GM21529 (cell line): ENCODE measurements at regions not wholly inside any gene's neighbourhood (a gene's known extent, or its start where the extent isn't known, plus 50 kb on each side); places are given as distances from the start of the nearest gene placed in this dataset.
"Not testable (repeated sequence)": the region's sequence is repeated elsewhere in the genome, so short reads cannot be mapped to it uniquely, and the experiment has no call there.

Experiments used
- ATAC-seq: cut with Tn5 transposase; IDR thresholded peaks from one replicate; pipeline ENCODE4 v1.9.1; 2021; ENCODE audit not compliant: unreplicated experiment

DNA sequence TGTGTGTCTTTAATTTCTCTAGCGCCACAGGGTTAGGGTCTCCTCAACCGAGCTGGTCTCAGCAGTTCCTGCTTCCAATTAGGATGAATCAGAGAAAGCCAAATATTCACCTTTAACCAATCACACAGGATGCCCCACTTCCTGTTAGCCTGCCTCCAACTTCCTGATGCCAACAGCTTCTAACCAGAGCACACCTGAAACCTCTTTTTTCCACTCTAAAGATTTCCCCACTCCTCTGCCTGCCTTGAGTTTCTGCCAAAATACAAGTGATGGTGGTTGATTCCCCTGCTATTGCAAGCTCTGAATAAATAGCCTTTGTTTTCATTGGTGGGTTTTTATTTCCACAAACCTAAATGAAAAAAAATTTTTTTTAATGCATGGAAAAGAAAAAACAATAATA lies 144.7 kb upstream of the UST start:
- ATAC-seq = no peak

DNA sequence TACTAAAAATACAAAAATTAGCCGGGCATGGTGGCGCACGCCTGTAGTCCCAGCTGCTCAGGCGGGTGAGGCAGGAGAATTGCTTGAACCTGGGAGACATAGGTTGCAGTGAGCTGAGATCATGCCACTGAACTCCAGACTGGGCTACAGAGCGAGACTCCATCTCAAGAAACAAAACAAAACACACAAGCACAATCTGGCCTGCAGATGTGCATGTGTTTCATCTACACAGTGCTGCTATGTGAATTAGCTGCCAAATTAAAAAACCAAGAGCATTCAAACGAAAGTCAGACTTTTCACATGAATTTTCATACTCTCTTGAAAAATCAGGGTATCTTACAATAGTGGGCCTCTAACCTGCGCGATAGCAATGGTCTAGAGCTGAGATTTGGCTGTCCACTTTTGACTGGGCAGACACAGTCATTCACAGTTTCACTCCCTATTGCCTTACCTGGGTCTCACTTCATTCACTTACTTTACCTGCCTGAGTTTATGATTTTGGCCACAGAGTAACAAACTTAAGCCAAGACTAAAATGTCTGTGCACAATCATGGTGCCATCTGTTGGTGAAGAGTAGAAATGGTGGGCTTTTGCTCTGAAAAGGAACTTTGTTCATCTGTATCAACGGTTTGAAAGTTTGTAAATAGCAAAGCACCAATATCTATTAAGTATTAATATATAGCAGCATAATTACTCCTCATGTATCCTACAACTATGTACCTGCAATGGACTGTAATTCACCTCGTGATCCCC lies 138.5 kb upstream of the UST start:
- no peak for ATAC-seq

DNA sequence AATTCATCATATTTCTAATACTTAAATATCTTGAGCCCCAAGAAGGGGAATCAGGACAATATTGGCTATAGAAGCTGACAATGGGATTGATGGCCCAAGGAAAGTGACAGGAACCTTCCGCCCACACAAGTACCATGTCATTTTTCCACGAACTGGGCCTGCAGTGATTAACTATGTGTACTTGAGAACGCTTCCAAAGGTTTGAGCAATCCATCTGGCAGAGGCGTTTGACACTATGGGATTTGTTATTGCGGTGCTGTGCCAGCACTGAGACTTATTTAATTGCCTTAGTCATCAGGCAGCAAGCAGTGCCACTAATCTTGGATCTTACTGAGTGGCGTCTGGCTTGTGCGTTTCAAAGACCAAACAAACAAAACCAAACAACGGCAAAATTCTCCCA lies 135.6 kb upstream of the UST start:
- ATAC-seq = no peak

DNA sequence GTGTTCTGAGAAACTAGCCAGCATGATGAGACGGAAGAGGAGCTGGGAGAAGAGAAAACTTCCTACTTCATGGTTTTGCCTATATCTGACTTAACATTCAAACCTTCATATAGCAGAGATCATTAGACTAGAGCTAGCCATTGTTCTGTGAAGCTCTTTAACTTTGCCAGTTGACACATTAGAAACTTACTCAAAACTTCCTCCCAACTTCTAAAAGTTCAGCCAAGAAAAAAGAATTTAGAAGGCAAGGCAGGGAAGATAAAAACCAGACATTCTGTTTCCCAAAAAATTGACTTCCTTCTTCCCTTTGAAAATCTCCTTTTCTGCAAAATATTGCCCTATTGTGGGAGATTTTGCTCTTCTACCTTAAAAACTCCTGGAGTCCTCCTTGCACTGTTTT lies 134.8 kb upstream of the UST start:
- ATAC-seq = no peak

DNA sequence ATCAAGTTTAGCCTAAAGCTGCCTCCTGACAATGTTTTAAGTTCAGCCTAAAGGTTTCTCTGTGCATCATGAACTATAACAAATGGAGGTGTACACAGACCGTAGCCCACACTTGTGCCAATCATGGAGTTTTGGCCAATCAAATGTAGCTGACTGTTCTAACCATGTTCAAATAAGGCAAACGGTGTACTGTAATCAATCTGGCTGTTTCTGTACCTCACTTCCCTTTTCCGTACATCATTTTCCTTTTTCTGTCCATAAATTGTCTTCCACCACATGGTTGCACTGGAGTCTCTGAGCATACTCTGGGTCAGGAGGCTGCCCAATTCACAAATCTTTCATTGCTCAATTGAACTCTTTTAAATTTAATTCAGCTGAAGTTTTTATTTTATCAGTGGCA lies 132.2 kb upstream of the UST start:
- no peak for ATAC-seq

DNA sequence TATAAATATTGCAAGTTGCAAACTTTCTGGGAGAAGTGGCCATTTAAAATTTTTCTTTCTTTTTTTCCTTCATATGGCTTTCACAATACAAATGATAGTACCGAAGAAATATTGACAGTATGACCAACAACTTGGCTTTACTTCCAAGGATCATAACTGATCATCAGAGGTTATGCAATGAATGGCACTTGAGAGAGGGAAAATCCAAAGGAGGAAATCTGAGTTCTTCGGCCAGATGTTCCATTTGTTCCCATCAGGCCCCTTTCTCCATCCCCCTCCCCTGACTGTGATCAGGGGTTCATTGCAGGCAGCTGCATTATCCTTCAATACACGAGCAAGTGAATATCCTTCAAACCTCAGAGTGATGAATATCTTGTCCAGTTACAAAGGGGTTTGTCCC lies 130.0 kb upstream of the UST start:
- no peak for ATAC-seq

DNA sequence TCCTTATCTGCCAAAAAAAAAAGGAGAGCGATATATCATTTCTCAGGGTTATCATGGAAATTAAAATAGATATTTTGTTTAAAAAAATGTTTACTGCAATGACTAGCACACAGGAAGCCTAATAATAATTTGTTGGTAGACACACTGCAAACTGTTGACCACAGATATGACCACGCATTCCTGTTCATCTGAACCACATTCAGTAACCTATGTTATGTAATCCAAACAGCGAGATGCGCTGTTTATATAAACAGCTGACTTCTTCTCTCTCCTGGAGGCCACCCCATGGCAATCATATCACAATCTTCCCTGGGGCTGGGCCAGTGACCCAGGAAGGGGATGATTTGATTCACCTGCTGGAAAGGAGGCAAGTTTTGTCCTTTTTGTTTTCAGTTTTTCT lies 129.3 kb upstream of the UST start:
- ATAC-seq = no peak

DNA sequence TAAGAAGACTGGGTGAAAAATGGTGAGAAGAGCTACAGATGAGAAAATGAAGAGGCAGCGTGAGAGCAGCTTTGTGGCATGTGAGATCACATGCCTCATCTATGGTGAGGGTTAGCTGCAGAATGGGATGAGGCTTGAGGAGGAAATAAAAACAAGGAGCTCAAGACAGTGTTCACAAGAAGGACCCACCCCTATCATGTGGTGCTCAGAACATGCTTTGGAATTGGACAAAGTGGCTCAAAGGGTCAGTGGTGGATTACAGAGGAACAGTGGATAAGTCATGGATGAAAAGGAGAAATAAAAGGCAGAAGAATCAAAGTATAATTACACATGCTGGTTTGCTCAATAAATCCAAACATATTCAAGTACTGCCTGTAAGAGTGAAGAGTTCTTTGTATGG lies 126.9 kb upstream of the UST start:
- ATAC-seq = no peak

DNA sequence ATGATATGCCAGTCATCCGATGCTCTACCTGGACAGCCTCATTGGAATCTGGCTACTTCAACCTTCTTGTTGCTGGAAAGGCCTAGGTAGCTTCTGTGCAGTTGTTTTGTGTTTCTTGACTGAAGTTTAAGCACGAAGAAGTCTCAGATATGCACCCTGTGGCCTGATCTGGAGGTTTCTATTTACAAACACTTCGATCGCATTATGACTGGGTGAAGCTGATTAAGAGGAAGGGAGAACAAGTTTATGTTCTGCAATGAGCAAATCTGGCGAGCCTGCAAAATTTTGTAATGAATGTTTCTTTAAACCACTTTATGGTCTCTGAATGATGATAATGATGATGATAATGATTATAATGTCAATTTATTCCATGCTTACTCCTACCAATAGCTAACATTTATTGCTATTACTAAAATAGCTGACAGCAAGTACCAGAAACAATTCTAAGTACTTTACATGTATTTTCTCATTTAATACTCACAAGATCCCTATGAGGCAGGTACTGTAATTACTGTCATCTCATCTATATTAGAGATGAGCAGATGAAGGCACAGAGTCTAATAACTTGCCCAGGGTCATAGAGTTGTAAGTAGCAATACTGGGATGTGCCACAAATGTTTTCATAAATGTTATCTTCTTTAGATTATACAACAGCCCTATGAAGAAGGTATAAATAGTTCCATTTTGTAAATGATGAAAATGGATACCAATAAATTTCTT lies 126.1 kb upstream of the UST start:
- ATAC-seq = no peak

DNA sequence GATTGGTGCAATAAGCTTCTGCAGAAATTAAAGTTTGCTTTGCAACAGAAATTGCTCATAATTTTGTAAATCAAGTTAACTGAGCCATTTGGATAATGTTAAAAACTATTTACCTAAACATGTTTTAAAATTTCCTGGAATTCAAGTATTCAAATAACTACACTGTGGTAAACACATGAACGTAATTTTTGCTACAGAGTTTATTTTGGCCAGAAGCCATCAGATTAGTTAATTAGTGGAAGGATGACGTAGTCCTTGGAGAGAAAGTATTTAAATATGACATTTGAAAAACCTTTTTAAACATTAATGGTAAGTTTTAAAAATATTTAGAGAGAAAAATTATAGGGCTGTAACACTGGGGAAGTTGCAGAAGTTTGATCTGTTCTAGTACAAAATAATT lies 121.2 kb upstream of the UST start:
- no peak for ATAC-seq

DNA sequence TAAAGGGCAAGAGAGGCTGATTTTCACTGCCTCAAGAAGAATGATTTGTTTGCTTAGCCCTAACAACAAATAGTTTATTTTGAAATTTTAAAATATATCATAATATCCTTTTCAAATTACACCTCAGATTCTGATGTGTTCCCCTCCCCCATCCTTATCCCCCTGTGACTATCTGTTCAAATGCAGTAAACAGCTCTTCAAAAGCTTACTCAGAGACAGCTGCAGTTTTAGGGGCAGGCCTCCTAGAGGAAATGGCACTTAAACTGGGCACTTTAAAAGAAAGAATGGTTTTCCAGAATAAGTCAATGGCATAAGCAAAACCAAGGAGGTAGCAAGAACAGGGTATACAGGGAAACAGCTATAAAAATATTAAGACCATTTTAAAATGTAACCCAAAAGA lies 118.6 kb upstream of the UST start:
- no peak for ATAC-seq

DNA sequence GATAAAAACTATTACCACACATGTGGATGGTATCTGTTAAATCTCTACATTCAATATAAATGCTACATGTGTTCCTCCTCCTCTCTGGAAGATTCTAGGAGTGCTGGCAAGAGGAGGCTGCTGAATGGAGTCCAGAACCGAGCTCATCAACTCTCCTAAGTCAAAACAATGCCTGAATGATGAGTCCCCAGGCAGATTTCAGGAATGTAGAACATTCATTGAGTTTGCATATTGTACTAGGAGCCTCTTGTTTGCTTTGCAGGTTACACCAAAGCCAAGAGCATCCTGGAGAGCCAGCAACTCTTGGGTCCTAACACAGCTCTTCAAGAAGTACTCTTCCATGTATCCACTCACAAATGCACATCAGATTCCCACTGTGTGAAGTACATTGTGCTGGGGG lies 117.6 kb upstream of the UST start:
- peak; percentile 15 for ATAC-seq

DNA sequence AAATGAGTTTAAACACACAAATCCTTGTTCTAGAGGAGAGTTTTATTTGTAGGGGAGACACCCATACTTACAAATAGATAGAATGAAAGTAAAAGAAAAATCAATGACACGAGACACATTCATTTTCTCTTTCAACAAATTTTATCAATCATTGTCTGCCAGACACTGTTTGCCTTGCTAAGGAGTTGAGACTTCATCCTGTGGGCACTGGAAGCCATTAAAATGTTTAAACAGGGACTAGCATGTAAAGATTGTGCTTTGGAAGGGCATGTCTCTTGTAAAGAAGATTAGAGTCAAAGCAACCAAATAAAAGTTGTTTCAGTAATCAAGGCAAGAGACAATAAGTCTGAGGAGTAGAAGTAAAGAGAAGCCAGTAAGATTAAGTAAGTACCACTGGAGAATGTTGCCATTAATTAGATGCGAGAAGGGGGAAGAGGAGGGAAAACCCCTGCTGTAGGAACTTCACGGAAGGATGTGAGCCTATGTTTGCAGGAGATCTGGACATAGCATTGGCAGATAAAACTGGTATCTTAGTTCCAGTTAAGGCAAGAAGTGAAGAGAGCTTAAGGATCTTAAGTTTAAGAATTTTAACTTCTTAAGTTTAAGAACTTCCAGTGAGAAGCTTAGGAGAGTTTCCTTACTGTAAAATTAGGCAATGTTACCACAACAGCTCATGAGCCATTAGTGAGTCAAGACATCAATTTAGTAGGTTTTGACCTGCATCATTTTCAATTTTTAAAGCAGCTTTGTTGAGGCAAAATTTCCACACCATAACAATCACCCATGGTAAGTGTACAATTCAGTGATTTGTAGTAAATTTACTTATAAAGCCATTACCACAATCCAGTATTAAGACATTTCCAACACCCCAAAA lies 117.0 kb upstream of the UST start:
- peak; percentile 41 for ATAC-seq

DNA sequence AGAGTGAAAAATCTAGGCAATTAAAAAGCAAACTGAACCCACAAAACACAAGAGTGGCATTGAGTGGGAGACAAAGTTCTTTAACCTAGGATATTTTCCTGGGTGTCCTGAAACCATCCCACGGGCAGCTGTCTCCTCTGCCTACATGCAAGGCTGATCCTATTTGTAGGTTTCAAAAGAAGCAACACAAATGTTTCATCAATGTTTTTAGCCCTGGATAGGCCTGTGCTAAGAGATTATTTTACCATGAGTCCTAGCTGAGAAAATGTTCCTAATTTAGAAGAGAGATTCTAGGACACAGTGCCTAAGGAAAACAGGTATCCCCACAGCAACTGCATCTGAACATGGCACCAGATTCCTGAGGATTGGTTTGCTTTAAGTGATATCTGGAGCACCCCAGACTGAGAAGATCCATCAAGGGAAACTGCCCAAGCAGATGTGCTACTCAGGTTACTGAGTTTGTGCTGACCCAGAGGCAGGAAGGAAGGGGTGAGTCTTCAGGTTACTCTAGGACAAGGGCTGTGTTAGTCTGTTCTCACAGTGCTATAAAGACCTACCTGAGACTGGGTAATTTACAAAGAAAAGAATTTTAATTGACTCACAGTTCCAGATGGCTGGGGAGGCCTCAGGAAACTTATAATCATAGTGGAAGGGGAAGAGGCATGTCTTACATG lies 111.6 kb upstream of the UST start:
- ATAC-seq = no peak

DNA sequence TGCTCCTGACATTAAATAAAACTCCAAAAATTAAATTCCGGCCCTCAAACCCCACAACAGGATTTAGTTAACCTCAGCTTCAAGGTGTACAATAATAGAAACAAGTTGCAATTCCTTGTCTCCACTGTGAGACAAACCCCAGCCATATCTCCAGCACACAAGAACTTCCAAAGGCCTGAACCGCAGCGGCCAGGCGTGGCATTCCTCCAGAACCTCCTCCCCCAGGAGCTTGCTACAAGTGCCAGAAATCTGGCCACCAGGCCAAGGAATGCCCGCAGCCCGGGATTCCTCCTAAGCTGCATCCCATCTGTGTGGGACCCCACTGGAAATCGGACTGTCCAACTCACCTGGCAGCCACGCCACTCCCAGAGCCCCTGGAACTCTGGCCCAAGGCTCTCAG lies 105.0 kb upstream of the UST start:
- not testable (repeated sequence) for ATAC-seq

DNA sequence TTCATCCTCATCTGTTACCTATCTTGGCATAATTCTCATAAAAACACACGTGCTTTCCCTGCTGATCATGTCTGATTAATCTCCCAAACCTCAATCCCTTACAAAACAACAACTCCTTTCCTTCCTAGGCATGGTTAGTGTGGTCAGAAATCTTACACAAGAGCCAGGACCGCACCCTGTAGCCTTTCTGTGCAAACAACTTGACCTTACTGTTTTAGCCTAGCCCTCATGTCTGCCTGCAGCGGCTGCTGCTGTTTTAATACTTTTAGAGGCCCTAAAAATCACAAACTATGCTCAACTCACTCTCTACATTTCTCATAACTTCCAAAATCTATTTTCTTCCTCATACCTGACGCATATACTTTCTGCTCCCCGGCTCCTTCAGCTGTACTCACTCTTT lies 103.6 kb upstream of the UST start:
- ATAC-seq = not testable (repeated sequence)

DNA sequence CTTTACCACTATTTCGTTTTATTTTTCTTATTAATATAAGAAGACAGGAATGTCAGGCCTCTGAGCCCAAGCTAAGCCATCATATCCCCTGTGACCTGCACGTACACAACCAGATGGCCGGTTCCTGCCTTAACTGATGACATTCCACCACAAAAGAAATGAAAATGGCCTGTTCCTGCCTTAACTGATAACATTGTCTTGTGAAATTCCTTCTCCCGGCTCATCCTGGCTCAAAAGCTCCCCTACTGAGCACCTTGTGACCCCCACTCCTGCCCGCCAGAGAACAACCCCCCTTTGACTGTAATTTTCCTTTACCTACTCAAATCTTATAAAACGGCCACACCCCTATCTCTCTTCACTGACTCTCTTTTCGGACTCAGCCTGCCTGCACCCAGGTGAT lies 101.8 kb upstream of the UST start:
- not testable (repeated sequence) for ATAC-seq

DNA sequence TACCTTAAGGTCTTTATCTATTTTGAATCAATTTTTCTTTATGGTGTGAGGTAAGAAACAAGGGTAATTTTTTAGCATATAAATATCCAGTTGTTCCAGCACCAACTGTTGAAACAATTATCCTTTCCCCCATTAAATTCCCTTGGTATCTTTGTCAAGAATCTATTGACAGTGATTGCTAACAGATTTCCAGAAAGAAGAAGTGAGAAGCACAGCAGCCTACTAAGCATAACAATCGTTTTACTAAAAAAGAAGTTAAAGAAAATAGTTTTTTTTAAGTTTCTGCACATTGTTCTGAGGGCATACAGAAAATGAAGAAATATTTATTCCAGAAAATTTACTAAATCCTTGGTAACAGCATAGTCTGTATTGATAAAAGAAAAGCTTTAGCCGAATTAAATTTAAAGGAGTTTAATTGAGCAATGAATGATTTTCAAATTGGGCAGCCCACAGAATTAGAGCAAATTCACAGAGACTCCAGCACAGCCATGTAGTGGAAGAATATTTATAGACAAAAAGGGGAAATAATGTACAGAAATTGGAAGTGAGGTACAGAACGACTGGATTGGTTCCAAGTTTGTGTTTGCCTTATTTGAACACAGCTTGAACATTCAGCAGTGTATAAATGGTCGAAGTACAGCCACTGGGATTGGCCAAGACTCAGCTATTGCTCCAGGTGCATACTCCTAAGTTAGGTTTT lies 97.9 kb upstream of the UST start:
- no peak for ATAC-seq

DNA sequence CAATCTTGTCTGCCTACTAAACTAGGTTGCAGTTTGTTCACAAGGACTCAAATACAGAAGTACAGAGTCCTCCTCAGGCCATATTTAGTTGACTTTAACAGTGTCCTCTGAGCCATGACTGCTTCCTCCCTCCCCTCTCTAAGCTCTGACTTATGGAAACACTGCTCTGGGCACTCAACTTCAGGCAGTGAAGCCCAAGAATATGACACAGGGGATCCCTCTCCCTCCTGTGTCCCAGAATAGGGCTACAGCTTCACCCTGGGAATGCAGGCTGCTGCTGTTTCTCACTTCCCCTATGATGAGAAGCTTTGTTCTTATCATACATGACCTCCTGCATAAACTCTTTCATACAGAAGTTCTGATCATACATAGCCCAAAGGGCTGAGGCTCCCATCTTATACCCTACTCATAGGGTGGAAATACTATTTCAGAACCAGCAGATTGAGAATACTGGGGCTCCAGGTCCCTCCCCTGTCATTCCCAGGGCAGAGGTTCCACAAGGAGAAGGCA lies 97.3 kb upstream of the UST start:
- no peak for ATAC-seq

DNA sequence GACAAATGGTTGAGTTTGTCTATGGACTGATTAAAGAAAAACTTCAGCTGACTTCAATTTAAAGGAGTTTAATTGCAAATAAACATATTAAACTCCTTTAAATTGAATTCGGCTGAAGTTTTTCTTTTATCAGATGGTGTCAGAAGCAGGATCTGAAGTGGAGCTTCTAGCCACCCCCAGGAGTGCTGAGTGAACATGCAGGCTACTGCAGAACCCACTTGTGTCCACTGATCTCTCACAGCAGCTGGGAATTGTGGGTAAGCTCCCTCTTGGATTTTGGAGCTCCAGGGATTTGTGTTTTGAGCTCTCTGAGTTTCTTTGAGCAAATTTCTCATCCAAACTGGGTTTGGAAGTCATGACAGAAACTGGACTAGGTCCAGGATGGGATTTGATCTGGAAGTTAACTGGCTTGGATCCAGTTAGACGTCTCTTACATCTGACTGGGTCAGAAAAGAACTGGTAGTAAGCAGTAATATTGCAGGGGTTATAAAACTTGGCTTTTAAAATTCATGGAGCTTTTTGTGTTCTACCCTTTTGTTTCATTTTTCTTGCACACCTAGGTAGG lies 95.8 kb upstream of the UST start:
- no peak for ATAC-seq
